NCI-H1694 (cell line): ENCODE measurements at regions not wholly inside any gene's neighbourhood (a gene's known extent, or its start where the extent isn't known, plus 50 kb on each side); places are given as distances from the start of the nearest gene placed in this dataset.
"Not testable (repeated sequence)": the region's sequence is repeated elsewhere in the genome, so short reads cannot be mapped to it uniquely, and the experiment has no call there.

ENCODE experiments used
- DNase-seq: peaks from one replicate; lab custom pipeline; 2025; lab: John Stamatoyannopoulos, UW

GRCh38 chr1:228944296-228944695 is 209.0 kb downstream of the RHOU start:
- no peak for DNase-seq

GRCh38 chr1:228944935-228945371 is 209.7 kb downstream of the RHOU start:
- DNase-seq, result no peak

GRCh38 chr1:228945885-228946284 is 210.6 kb downstream of the RHOU start:
- no peak for DNase-seq

GRCh38 chr1:228949617-228950016 is 214.3 kb downstream of the RHOU start:
- not testable (repeated sequence) for DNase-seq

- DNase-seq, result no peak
These were observed 217.9 kb downstream of the RHOU start for GRCh38 chr1:228953207-228953606.

- not testable (repeated sequence) for DNase-seq
These were observed 218.5 kb downstream of the RHOU start for GRCh38 chr1:228953808-228954207.

GRCh38 chr1:228955691-228956090 is 220.4 kb downstream of the RHOU start:
- DNase-seq, result no peak

- DNase-seq, result no peak
These were observed 221.6 kb downstream of the RHOU start for GRCh38 chr1:228956864-228957263.

- DNase-seq, result no peak
These were observed 222.3 kb downstream of the RHOU start for GRCh38 chr1:228957535-228957934.

- no peak for DNase-seq
These were observed 222.8 kb downstream of the RHOU start for GRCh38 chr1:228958121-228958520.

- no peak for DNase-seq
These were observed 223.5 kb downstream of the RHOU start for GRCh38 chr1:228958741-228959140.

GRCh38 chr1:228960705-228961104 is 225.4 kb downstream of the RHOU start:
- no peak for DNase-seq

GRCh38 chr1:228961511-228961910 is 226.2 kb downstream of the RHOU start:
- DNase-seq, result no peak

- DNase-seq, result no peak
These were observed 228.5 kb downstream of the RHOU start for GRCh38 chr1:228963795-228964177.

- DNase-seq, result no peak
These were observed 229.2 kb downstream of the RHOU start for GRCh38 chr1:228964178-228965089.

- DNase-seq, result no peak
These were observed 233.8 kb downstream of the RHOU start for GRCh38 chr1:228968891-228969606.

- DNase-seq, result no peak
These were observed 234.9 kb downstream of the RHOU start for GRCh38 chr1:228969953-228970800.

- DNase-seq, result no peak
These were observed 237.3 kb downstream of the RHOU start for GRCh38 chr1:228972576-228972975.

GRCh38 chr1:228974273-228974672 is 239.0 kb downstream of the RHOU start:
- DNase-seq, result no peak

- DNase-seq, result no peak
These were observed 240.1 kb downstream of the RHOU start for GRCh38 chr1:228975238-228975907.

- DNase-seq, result no peak
These were observed 241.0 kb downstream of the RHOU start for GRCh38 chr1:228976316-228976715.

GRCh38 chr1:228977307-228977706 is 242.0 kb downstream of the RHOU start:
- no peak for DNase-seq
